ENCODE measurements at regions not wholly inside any gene's neighbourhood (a gene's known extent, or its start where the extent isn't known, plus 50 kb on each side); places are given as distances from the start of the nearest gene placed in this dataset.

GRCh38 chr1:11342621-11343032, 69.6 kb downstream of the UBIAD1 start:
- TF ChIP-seq CTCF (IDR thresholded peaks at IDR 0.05; ENCODE audit: unreplicated experiment), result no peak
- peaks cover 21% of the 10 kb centered on the region for H3K4me1 Mint-ChIP-seq (ENCODE audit: unreplicated experiment)
- no peak overlapping the region for H3K4me3 Mint-ChIP-seq (ENCODE audit: unreplicated experiment)
- H3K9me3 Mint-ChIP-seq (ENCODE audit: unreplicated experiment), result no peaks in the 10 kb centered on the region
- peaks cover 7% of the 10 kb centered on the region for H3K27me3 Mint-ChIP-seq (ENCODE audit: unreplicated experiment)
- no peak overlapping the region for H3K27ac Mint-ChIP-seq (ENCODE audit: unreplicated experiment)
- no peaks in the 10 kb centered on the region for H3K36me3 Mint-ChIP-seq (ENCODE audit: low read depth, unreplicated experiment)
- DNase-seq (ENCODE audit: low spot score), result no peak

- H3K27ac Mint-ChIP-seq (ENCODE audit: unreplicated experiment), result no peak overlapping the region
- H3K36me3 Mint-ChIP-seq (ENCODE audit: low read depth, unreplicated experiment), result no peaks in the 10 kb centered on the region
- no peaks in the 10 kb centered on the region for H3K9me3 Mint-ChIP-seq (ENCODE audit: unreplicated experiment)
- DNase-seq (ENCODE audit: low spot score), result no peak
- peaks cover 21% of the 10 kb centered on the region for H3K4me1 Mint-ChIP-seq (ENCODE audit: unreplicated experiment)
- no peaks in the 10 kb centered on the region for H3K27me3 Mint-ChIP-seq (ENCODE audit: unreplicated experiment)
- H3K4me3 Mint-ChIP-seq (ENCODE audit: unreplicated experiment), result no peak overlapping the region
- TF ChIP-seq CTCF (IDR thresholded peaks at IDR 0.05; ENCODE audit: unreplicated experiment), result no peak
These were observed 73.1 kb downstream of the UBIAD1 start for GRCh38 chr1:11345971-11346715.

- TF ChIP-seq CTCF (IDR thresholded peaks at IDR 0.05; ENCODE audit: unreplicated experiment), result no peak
- Mint-ChIP-seq H3K27ac (ENCODE audit: unreplicated experiment) (no peak overlapping the region), H3K4me3 (ENCODE audit: unreplicated experiment) (no peak overlapping the region), H3K9me3 (ENCODE audit: unreplicated experiment) (no peaks in the 10 kb centered on the region), H3K36me3 (ENCODE audit: low read depth, unreplicated experiment) (no peaks in the 10 kb centered on the region), H3K27me3 (ENCODE audit: unreplicated experiment) (no peaks in the 10 kb centered on the region), H3K4me1 (ENCODE audit: unreplicated experiment) (peaks cover 5% of the 10 kb centered on the region)
- no peak for DNase-seq (ENCODE audit: low spot score)
These were observed 77.3 kb downstream of the UBIAD1 start for GRCh38 chr1:11350265-11350664.

GRCh38 chr1:11352058-11352715, 79.2 kb downstream of the UBIAD1 start:
- Mint-ChIP-seq H3K27ac (ENCODE audit: unreplicated experiment) (no peak overlapping the region), H3K4me3 (ENCODE audit: unreplicated experiment) (no peak overlapping the region), H3K4me1 (ENCODE audit: unreplicated experiment) (peaks cover under 1% of the 10 kb centered on the region), H3K9me3 (ENCODE audit: unreplicated experiment) (no peaks in the 10 kb centered on the region), H3K27me3 (ENCODE audit: unreplicated experiment) (peaks cover 2% of the 10 kb centered on the region), H3K36me3 (ENCODE audit: low read depth, unreplicated experiment) (no peaks in the 10 kb centered on the region)
- DNase-seq (ENCODE audit: low spot score), result no peak
- no peak for TF ChIP-seq CTCF (IDR thresholded peaks at IDR 0.05; ENCODE audit: unreplicated experiment)
